Hematopoietic multipotent progenitor cell (in vitro differentiated cells): ENCODE measurements at regions not wholly inside any gene's neighbourhood (a gene's known extent, or its start where the extent isn't known, plus 50 kb on each side); places are given as distances from the start of the nearest gene placed in this dataset.
A peak's percentile ranks its signal among the peaks of the same experiment; 100 is the strongest.
"Not testable (repeated sequence)": the region's sequence is repeated elsewhere in the genome, so short reads cannot be mapped to it uniquely, and the experiment has no call there.

Source experiments
- DNase-seq, 3 donors: peaks; one replicate each; pipeline ENCODE4 v3.0.0-alpha.2; 2011 to 2015; ENCODE audit warnings: low read depth in 2 of 3, low spot score in 2 of 3

DNA sequence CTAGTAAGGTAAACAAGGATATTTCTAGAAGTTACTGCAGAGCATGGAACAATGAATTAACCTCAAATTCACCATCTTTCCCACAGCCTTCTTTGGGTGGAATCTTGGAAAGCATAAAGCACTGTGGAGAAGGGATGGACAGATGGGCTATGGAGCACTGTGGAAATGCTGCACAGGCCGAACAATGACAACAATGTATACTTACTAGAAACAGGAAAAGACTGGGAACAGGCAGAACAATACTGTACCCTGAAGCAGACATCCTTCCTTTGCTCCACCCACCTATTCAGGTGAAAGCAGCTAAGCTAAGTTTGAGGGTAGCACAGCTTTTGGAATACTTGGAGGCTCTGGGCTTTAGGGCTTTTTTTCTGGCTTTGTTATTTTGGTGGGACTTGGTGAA is 250.6 kb upstream of the KLF8 start:
- no peak for DNase-seq

DNA sequence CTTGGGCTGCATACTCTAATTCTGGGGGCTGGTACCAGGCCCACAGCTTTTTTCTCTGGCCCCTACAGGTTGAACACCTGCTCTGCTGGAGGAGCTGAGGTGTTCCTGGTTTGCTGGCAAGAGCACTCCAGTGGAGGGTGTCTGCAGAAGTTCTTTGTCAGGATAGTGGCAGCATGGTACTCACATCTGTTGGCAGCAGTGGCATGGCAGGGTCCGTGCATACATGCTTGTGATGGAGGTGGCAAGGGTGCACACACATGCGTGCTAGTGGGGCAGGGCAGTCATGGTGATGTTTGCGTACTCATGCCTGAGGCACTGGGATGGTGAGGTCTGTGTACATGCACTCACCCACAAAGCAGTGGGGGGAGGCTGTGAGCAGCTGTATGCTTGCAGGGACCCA is 235.5 kb upstream of the KLF8 start:
- DNase-seq, result no peak

DNA sequence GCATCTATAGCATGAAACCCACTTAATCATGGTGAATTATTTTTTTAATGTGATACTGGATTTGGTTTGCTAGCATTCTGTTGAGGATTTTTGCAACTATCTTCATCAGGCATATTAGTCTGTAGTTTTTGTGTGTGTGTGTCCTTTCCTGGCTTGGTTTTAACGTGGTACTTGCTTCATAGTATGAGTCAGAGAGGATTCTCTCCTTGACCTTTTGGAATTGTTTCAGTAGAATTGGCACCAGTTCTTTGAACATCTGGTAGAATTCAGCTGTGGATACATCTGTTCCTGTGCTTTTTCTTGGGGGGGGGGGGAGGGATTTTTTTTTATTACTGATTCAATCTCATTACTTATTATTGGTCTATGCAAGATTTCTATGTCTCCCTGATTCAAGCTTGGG is 232.0 kb upstream of the KLF8 start:
- DNase-seq, result no peak

DNA sequence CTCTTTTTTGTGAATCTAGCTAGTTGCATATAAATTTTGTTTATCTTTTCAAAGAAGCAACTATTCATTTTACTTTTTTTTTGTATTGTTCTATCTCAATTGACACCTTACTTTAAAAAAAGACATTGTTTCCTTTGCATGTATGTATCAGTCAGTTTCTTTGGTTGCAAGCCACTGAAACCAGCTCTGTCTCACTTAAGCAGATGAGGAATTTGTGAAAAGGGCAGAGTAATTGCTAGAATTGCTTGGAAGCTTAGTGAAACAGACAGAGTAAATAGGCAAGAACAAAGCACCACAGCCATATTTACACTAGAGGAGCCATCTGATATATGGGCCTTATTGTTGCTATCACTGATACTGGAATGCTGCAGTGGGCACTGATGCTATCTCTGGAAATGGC is 231.4 kb upstream of the KLF8 start:
- DNase-seq, result no peak

DNA sequence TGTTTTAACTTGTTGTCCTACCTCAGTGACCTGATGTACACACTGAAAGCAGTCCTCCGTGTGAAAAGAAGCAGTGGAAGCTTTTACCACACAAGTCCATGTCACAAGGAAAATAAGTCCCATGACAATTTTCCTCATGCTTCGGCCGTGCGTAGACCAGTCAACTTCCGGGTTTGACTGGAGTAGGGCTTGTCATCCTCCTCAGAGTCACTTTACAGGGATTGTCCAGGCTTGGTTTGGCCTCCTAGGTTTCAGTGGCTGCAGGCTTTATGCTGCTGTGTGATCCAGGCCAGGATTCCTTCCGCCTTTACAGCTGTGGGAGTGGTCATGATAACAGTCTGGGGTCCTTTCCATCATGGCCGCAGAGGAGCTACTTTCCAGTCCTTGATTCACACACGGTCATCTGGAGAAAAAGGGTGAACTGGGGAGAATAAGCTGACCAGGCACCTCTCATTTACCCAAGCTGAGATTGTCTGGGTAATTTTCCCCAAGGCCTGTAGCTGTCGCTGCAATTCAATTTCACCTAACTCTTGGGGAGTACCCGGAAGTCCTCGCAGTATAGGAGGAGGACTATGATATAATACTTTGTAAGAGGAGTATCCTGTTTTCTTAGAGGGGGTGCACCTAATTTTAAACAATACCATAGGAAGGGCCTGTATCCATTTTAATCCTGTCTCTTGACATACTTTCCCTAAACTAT is 206.1 kb upstream of the KLF8 start:
- no peak for DNase-seq

DNA sequence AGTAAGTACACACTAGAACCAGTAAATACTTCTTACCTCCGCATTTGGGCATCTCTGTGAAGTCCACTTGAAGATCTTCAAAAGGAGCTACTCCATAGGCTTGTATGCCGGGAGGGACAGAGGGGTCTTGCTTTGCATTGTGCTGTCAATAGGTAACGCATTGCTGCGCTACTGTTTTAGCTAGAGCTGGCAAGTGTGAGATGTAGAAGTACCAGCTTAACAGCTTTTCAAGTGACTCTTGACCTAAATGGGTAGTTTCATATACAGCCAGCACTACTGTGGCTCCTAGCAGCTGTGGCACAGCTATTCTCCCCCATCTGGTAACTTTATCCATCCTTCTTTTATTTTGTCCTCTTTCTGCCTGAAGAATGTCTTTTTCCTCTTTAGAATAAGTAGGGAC is 205.3 kb upstream of the KLF8 start:
- DNase-seq, result no peak

DNA sequence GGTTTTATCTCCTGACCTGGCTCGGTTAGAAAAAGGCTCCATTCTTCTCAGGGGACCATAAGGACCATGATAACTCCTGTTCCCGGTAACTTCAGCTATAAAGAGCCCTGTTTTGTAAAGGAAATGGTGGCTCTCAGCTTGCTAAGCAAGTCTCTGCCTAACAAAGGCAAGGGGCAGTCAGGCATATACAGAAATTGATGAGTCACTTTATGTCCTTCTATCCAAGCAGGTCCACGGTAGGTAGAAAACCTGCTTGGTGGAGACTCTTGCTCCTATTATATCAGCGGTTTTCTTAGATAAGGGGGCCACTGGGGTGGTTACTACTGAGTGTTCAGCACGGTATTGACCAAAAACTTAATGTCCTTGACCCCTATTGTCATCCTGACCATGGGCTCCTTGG is 203.0 kb upstream of the KLF8 start:
- DNase-seq, result no peak

DNA sequence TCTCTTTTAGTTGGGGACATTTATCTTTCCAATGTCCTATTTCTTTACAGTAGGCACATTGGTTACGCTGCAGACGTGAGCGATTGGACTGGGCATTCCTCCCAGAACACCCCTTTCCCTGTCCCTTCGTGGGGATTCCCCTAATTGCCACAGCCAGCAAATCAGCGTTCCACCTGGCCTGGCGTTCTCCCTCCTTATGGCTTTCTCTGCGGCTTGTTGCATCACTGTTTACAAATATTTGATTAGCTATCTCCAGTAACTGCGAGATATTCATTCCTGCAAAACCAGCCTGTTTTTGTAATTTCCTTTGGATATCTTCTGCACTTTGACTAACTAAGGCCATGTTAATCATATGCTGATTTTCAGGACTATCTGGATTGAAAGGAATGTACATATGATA is 202.5 kb upstream of the KLF8 start:
- DNase-seq, result no peak

DNA sequence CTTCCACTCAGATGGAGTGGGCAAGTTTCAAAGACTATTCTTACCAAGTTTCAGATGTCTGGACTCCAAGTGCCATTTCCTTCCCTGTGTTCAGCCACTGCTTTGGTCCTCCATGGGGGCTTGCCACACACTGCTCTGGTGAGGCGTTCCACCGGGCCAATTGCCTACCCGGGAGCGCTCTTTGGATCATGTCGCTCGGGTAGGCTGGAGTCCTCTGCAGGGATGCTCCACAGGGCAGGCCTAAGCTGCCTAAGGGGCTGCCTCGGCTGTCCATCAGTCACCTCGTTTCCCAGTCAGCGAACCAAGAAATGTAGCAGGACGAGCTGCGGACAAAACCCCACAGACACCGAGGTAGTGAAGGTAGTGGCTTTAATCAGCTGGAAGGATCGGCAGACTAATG is 200.7 kb upstream of the KLF8 start:
- no peak for DNase-seq

DNA sequence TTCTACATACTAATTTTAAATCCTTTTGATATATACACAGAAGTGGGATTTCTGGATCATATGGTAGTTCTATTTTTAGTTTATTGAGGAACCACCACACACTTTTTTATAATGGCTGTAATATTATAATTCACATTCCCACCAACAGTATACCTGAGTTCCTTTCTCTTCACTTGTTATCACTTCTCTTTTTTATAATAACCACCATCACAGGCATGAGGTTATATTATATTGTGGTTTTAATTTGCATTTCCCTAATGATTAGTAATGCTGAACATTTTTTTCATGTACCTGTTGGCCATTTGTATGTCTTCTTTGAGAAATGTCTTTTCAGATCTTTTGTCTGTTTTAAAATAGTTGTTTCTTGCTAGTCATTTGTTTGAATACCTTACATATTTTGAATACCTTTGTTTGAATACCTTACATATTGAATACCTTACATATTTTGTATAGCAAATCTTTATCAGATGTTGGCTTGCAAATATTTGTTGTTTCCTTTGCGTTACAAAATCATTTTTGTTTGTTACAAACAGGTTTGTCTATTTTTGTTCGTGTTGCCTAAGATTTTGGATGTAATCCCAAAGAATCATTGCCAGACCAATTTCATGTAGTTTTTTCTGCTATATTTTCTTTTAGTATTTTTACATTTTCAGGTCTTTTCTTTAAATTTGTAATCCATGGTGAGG is 198.5 kb upstream of the KLF8 start:
- no peak for DNase-seq

DNA sequence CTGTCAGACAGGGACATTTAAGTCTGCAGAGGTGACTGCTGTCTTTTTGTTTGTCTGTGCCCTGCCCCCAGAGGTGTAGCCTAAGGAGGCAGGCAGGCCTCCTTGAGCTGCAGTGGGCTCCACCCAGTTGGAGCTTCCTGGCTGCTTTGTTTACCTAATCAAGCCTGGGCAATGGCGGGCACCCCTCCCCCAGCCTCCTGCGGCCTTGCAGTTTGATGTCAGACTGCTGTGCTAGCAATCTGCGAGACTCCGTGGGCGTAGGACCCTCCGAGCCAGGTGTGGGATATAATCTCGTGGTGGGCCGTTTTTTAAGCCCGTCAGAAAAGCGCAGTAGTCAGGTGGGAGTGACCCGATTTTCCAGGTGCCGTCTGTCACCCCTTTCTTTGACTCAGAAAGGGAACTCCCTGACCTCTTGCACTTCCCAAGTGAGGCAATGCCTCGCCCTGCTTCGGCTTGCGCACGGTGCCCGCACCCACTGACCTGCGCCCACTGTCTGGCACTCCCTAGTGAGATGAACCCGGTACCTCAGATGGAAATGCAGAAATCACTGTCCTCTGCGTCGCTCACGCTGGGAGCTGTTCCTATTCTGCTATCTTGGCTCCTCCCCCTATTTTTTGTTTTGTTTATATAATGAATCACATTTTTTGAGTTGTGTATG is 179.4 kb upstream of the KLF8 start:
- DNase-seq, result not testable (repeated sequence)

DNA sequence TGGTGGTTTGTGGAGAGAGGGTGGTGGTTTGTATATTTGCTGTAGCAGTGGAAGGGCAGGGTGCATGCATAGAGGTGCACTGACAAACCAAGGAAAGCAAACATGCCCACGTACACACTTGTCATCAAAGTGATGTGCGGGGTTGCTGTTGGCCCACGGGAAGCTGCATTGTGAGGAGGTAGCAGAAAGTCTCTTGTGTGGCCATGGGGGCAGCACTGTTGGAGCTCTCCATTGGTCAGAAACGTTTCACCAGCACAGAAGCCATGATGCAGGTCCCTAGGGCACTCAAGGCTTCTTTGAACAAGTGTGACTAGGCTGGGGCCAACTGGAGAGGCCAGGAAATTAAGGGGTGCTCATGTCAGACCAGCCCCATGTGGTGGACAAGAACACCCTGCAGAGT is 174.8 kb upstream of the KLF8 start:
- no peak for DNase-seq

DNA sequence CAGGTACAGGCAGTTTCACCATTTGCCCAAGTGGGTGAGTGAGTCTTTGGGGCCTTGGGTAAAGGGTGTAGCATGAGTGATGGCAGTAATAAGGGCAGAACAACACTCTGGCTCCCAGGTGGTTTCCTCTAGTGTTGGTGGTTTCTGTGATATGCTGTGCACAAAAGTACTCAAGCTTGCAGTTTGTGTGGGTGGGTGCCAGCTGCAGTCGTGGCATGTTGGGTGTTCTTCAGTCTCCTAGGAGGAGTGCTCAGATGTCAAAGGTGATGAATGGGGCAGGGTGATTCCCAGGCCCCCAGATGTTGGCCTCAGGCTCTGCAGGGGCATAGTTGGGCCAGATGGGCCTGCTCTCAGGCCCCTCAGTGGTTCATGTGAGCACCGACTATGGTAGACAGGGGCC is 166.1 kb upstream of the KLF8 start:
- DNase-seq, result no peak

DNA sequence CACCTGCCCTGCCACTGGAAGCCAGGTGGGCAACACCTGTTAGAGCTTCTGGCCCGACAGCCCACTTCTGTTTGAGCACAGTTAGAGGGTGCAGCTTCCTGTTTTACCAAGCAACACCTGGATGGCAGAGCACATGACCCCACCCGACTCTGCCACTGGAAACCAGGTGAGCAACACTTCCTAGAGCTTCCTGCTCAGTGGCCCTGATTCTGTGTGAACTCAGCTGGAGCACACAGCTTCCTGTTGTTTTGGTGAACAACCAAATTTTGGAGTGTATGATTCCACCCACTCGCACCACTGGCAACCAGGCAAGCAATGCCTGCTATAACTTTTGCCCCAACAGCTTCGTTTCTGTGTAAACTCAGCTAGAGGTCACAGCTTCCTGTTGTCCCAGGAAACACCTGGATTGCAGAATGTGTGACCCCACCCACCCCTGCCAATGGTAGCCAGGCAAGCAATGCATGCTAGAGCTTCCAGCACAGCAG is 163.8 kb upstream of the KLF8 start:
- DNase-seq, result peak in 2 of 3 donors; percentile 30 to 63

DNA sequence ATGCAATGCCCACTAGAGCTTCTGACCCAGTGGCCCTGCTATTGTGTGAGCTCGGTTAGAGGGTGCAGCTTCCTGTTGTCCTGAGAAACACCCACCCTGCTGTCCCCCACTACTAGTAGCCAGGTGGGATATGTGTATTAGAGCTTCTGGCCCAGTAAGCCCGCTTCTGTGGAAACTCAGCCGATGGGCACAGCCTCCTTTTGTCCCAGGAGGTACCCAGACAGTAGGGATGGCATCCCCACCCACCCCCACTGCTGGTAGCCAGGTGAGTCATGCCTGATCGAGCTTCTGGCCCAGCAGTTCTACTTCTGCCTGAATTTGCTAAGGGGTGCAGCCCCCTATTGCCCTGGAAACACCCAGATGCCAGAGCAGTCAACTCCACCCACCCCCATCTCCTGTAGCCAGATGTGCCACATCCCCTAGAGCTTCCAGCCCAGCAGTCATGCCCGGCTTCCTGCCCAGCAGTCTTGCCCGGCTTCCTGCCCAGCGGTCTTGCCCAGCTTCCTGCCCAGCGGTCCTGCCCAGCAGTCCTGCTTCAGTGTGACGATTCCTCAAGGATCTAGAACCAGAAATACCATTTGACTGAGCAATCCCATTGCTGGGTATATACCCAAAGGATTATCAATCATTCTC is 162.7 kb upstream of the KLF8 start:
- DNase-seq, result peak in 1 of 3 donors; percentile 0

DNA sequence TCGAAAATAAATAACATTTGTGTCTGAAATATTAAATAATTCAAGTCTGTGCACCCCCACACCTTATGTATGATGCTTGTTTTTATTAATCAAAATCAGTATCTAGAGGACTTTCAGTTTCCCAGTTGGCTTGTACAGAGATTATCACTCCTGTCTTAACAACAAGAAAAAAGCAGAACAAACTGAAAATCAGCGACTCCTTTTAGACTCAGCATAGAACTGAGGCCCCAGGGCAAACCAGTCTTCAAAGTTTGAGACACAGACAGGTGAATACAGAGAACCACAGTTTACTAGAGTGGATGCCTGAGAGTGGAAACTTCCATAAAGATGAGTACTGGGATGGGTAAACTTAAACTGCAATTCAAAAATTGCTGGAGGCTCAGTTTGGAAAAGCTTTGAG is 142.8 kb upstream of the KLF8 start:
- DNase-seq, result no peak

DNA sequence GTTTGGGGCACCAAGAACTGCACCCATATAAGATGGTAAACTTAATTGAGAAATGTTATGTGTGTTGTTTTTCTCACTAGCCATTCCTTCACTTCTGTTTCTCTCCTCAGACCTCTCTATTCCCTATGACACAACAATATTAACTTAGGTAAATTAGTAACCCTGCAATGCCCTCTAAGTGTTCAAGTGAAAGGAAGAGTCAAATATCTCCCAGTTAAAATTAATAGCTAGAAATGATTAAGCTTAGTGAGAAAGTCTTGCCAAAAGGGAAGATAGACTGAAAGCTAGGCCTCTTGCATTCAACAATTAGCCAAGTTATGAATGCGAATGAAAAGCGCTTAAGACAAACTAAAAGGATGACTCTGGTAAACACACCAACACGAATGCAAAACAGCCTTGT is 132.9 kb upstream of the KLF8 start:
- no peak for DNase-seq

DNA sequence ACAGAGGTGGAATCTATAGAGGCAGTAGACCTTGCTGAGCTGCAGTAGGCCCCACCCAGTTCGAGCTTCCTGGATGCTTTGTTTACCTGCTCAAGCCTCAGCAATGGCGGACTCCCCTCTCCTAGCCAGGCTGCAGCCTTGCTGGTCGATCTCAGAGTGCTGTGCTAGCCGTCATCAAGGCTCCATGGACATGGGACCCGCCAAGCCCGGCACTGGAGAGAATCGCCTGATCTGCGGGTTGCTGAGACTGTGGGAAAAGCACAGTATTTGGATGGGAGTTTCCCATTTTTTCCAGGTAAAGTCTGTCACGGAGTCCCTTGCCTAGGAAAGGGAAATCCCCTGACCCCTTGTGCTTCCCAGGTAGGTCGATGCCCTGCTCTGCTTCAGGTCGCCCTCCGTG is 124.8 kb upstream of the KLF8 start:
- no peak for DNase-seq

DNA sequence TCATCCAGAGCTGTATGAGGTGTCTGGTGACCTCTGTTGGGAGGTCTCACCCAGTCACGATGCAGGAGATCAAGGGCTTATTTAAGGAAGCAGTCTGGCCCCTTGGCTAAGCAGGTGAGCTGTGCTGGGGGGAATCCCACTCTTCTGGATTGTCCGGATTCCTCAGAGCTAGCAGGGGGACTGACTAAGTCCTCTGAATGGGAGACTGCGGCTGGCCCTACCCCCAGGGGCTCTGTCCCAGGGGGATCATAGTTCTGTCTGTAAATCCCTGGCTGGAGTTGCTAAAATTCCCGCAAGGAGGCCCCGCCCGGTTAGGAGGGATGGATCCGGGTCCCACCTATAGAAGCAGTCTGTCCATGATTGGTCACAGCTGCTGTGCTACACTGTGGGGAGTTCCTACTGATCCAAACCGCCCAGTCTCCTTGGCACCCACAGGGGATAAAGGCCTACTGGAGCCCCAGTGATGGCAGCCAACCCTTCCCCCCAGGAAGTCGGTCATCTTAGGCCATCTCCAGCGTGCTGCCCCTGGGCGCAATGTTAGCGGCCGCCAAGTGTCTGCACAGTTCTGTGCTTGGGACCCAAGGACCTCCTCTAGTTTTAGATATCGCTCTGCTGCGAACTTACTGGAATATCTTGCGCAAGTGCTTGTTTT is 118.2 kb upstream of the KLF8 start:
- DNase-seq, result no peak

DNA sequence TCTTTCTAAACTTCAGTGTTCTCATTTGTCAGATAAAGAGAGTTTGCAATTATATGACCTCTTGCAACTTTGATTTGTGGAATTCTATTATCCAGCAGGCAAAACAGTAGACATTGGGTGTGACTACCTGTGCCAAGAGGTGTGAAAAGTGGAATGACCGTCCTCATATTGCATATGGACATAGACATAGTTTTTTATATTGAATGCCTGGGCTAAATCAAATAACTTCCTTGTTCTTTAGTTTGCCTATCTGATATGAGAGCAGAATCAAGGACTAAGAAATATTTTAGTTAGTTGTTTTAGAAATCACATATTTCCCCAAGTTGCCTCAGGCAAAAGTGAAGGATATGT is 117.7 kb upstream of the KLF8 start:
- DNase-seq, result no peak

DNA sequence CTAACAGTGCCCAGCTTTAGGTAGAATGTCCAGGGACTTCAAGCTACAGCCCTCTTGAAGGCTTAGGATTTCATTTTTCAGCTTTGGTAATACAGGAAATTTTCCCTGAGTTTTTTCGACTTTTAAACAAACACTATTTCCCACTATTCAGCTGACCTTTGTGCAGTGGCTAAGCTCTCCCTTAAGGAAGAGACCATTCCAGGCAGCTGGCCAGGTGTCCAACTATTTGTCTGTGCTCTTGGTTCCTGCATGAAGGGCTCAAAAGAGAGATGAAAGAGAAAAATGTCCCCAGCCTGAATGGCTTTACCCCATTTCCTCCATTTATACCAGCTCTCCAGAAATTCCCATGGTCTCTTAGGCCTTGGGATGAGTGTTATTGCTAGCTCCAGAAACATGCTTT is 111.9 kb upstream of the KLF8 start:
- no peak for DNase-seq
